Caco-2 (cell line): ENCODE measurements at regions not wholly inside any gene's neighbourhood (a gene's known extent, or its start where the extent isn't known, plus 50 kb on each side); places are given as distances from the start of the nearest gene placed in this dataset.

Experiments
- BruUV-seq: library from RNA; stranded (reverse); fragments of 400-500 nt; replicated peaks from 2 replicates; lab custom pipeline; 2021; lab: Mats Ljungman, UMichigan
- CTCF ChIA-PET: fragments of 300-600 bp; sonication (Branson Sonifier 250); formaldehyde crosslinking; loops from one replicate; lab custom pipeline; 2022; ENCODE audit warnings: antibody characterized with exemption; lab: Charles Lee
- POLR2A ChIA-PET: fragments of 300-600 bp; sonication (Branson Sonifier 250); formaldehyde crosslinking; loops from one replicate; lab custom pipeline; 2022; ENCODE audit warnings: antibody characterized with exemption; lab: Charles Lee
- DNase-seq, 2 experiments: peaks; one replicate each; pipeline versions ENCODE4 v3.0.0 to v3.0.0-alpha.2; 2020 to 2022
- H3K27me3 ChIP-seq: replicated peaks from 2 replicates; pipeline ENCODE4 v1.6.0; 2011; ENCODE audit warnings: low read length; ENCODE audit not compliant: control insufficient read depth, insufficient read depth
- H3K36me3 ChIP-seq: 2 replicates; pipeline ENCODE4 v1.5.1; 2011; ENCODE audit warnings: low read length; ENCODE audit not compliant: control insufficient read depth, insufficient read depth
- H3K4me1 ChIP-seq: fragments of 250-450 bp; sonication (Bioruptor Pico); 2 replicates; pipeline ENCODE4 v1.5.1; 2020; ENCODE audit warnings: mild to moderate bottlenecking
- H3K4me3 ChIP-seq: 2 replicates; pipeline ENCODE4 v1.5.1; 2011; ENCODE audit warnings: low read depth, mild to moderate bottlenecking, control low read depth, low read length
- H3K9me3 ChIP-seq: fragments of 250-450 bp; sonication (Bioruptor Pico); 2 replicates; pipeline ENCODE4 v1.5.1; 2020; ENCODE audit warnings: mild to moderate bottlenecking, moderate library complexity
- H3K27ac Mint-ChIP-seq: one replicate; pipeline ENCODE4 v1.8.0; 2022; ENCODE audit warnings: mixed read lengths; ENCODE audit not compliant: unreplicated experiment
- H3K27me3 Mint-ChIP-seq: one replicate; pipeline ENCODE4 v1.8.0; 2022; ENCODE audit warnings: mixed read lengths; ENCODE audit not compliant: insufficient read depth, unreplicated experiment
- H3K36me3 Mint-ChIP-seq: one replicate; pipeline ENCODE4 v1.8.0; 2022; ENCODE audit warnings: mild to moderate bottlenecking, mixed read lengths; ENCODE audit not compliant: insufficient read depth, unreplicated experiment
- H3K4me1 Mint-ChIP-seq: one replicate; pipeline ENCODE4 v1.8.0; 2022; ENCODE audit warnings: low read depth, mixed read lengths; ENCODE audit not compliant: unreplicated experiment
- H3K4me3 Mint-ChIP-seq: one replicate; pipeline ENCODE4 v1.8.0; 2022; ENCODE audit warnings: mild to moderate bottlenecking, moderate library complexity, mixed read lengths; ENCODE audit not compliant: unreplicated experiment
- H3K9me3 Mint-ChIP-seq: one replicate; pipeline ENCODE4 v1.8.0; 2022; ENCODE audit warnings: mixed read lengths; ENCODE audit not compliant: unreplicated experiment
- intact Hi-C: fragments of 100-400 bp; cut with micrococcal nuclease; formaldehyde crosslinking; loops from one replicate; pipeline ENCODE4 v1.10.0; 2022; ENCODE audit not compliant: unreplicated experiment
- TF ChIP-seq, protein P1 (sequence below), 2 experiments: fragments of 200-600 bp in 1 of 2; IDR thresholded peaks; 1 replicate in 1 of 2; 2 replicates in 1 of 2; pipeline versions ENCODE4 v1.5.1 to v1.8.0; 2011 to 2022; ENCODE audit warnings: antibody characterized with exemption in 1 of 2, control low read depth in 1 of 2, inconsistent platforms in 1 of 2, low read depth in 1 of 2, low read length in 1 of 2, mild to moderate bottlenecking in 1 of 2, moderate library complexity in 1 of 2; ENCODE audit not compliant: insufficient read depth in 1 of 2, severe bottlenecking in 1 of 2, unreplicated experiment in 1 of 2

DNA sequence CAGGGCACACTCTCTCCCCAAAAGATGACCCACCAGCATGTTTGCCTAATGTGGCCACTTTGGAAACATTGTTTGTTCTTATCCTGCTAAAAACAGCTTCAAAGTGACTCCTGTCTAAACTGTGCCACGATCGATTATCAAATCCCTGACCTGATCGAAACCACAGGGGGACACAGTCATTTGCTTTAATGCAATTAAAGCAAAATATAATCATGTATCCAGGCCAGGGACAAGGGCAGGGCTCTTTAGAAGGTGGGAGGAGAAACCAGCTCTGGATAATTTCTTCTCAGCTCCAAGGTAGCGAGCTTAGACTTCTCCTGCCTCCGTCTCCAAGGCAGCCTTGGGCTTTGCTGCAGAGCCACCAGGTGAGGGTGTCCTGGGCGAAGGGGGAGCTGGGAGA is 95.0 kb upstream of the HAND1 start:
- H3K4me3 Mint-ChIP-seq = no peak overlapping the region
- POLR2A ChIA-PET = no interaction called here
- no peaks in the 10 kb centered on the region for H3K4me1 Mint-ChIP-seq
- no peak overlapping the region for H3K4me3 ChIP-seq
- H3K9me3 ChIP-seq = no peaks in the 10 kb centered on the region
- DNase-seq = no peak
- no peaks in the 10 kb centered on the region for H3K27me3 ChIP-seq
- no TSS peak for BruUV-seq
- H3K27ac Mint-ChIP-seq = no peak overlapping the region
- no peaks in the 10 kb centered on the region for H3K36me3 Mint-ChIP-seq
- H3K4me1 ChIP-seq = peaks cover 4% of the 10 kb centered on the region; the same call in 1 of the 2 replicates
- CTCF ChIA-PET = interaction anchor here (0.6 kb wide), 1 partner anchor 42 kb away, joined by 4 read pairs; no protein-coding TSS in a partner anchor
- intact Hi-C loops = no loop called here
- TF ChIP-seq, protein P1, sequence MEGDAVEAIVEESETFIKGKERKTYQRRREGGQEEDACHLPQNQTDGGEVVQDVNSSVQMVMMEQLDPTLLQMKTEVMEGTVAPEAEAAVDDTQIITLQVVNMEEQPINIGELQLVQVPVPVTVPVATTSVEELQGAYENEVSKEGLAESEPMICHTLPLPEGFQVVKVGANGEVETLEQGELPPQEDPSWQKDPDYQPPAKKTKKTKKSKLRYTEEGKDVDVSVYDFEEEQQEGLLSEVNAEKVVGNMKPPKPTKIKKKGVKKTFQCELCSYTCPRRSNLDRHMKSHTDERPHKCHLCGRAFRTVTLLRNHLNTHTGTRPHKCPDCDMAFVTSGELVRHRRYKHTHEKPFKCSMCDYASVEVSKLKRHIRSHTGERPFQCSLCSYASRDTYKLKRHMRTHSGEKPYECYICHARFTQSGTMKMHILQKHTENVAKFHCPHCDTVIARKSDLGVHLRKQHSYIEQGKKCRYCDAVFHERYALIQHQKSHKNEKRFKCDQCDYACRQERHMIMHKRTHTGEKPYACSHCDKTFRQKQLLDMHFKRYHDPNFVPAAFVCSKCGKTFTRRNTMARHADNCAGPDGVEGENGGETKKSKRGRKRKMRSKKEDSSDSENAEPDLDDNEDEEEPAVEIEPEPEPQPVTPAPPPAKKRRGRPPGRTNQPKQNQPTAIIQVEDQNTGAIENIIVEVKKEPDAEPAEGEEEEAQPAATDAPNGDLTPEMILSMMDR (IDR thresholded peaks at IDR 0.05; ENCODE audit: insufficient read depth in 1 of 2, low read depth in 1 of 2, low read length in 1 of 2, severe bottlenecking in 1 of 2, unreplicated experiment in 1 of 2) = no peak
- no peaks in the 10 kb centered on the region for H3K36me3 ChIP-seq
- peaks cover 5% of the 10 kb centered on the region for H3K27me3 Mint-ChIP-seq
- H3K9me3 Mint-ChIP-seq = no peaks in the 10 kb centered on the region

- H3K27ac Mint-ChIP-seq = no peak overlapping the region
- no peaks in the 10 kb centered on the region for H3K9me3 ChIP-seq
- H3K27me3 Mint-ChIP-seq = peaks cover 3% of the 10 kb centered on the region
- H3K4me3 Mint-ChIP-seq = no peak overlapping the region
- TF ChIP-seq, protein P1 (IDR thresholded peaks at IDR 0.05; ENCODE audit: insufficient read depth in 1 of 2, low read depth in 1 of 2, low read length in 1 of 2, severe bottlenecking in 1 of 2, unreplicated experiment in 1 of 2) = no peak
- no peaks in the 10 kb centered on the region for H3K9me3 Mint-ChIP-seq
- intact Hi-C loops = no loop called here
- H3K36me3 Mint-ChIP-seq = no peaks in the 10 kb centered on the region
- H3K27me3 ChIP-seq = no peaks in the 10 kb centered on the region
- no peaks in the 10 kb centered on the region for H3K4me1 Mint-ChIP-seq
- BruUV-seq = no TSS peak
- H3K4me1 ChIP-seq = no peaks in the 10 kb centered on the region
- DNase-seq = no peak
- H3K36me3 ChIP-seq = no peaks in the 10 kb centered on the region
- ChIA-PET CTCF (no interaction called here), POLR2A (no interaction called here)
- no peak overlapping the region for H3K4me3 ChIP-seq
Observed at GRCh38 chr5:154571325-154572035, 93.5 kb upstream of the HAND1 start.

DNA sequence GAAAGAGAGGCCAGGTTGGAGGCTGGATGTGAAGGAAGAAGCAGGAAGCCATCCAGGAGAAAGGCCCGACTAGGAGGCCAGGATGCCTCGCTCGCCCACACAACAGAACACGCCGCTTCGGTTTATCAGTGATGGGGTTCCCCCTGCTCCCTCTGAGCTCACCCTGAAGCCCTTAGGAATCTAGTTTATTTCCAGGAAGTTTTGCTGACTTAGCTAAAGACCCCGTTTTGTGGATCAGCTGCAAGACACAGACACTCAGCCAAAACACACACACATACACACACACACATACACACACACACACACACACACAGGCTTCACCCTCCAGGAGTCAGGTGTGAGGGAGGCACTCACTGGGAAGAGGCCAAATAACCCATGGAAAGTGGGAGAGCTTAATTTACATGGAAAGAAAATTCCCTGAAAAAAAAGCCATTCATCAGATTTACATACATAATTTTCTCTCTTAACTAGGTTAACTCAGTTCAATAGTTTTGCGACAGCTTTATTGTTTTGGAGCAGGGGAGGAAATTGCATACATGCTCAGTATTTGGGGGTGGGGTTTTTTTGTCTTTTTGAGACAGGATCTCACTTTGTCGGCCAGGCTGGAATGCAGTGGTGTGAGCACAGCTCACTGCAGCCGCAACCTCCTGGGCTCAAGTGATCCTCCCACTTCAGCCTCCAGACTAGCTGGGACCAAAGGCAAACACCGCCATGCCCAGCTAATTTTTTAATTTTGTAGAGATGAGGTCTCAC is 92.7 kb upstream of the HAND1 start:
- Mint-ChIP-seq H3K27me3 (peaks cover 5% of the 10 kb centered on the region), H3K4me1 (no peaks in the 10 kb centered on the region), H3K4me3 (no peak overlapping the region), H3K27ac (no peak overlapping the region), H3K9me3 (no peaks in the 10 kb centered on the region), H3K36me3 (no peaks in the 10 kb centered on the region)
- DNase-seq = no peak
- H3K4me3 ChIP-seq = no peak overlapping the region
- H3K27me3 ChIP-seq = no peaks in the 10 kb centered on the region
- ChIA-PET POLR2A (no interaction called here), CTCF (interaction anchor here (0.6 kb wide), 1 partner anchor 28 kb away, joined by 3 read pairs; no protein-coding TSS in a partner anchor)
- TF ChIP-seq, protein P1 (IDR thresholded peaks at IDR 0.05; ENCODE audit: insufficient read depth in 1 of 2, low read depth in 1 of 2, low read length in 1 of 2, severe bottlenecking in 1 of 2, unreplicated experiment in 1 of 2) = no peak
- no peaks in the 10 kb centered on the region for H3K4me1 ChIP-seq
- H3K36me3 ChIP-seq = no peaks in the 10 kb centered on the region
- no TSS peak for BruUV-seq
- intact Hi-C loops = no loop called here
- no peaks in the 10 kb centered on the region for H3K9me3 ChIP-seq
